T-helper 22 cell (primary cell): ENCODE measurements at regions not wholly inside any gene's neighbourhood (a gene's known extent, or its start where the extent isn't known, plus 50 kb on each side); places are given as distances from the start of the nearest gene placed in this dataset.
"Not testable (repeated sequence)": the region's sequence is repeated elsewhere in the genome, so short reads cannot be mapped to it uniquely, and the experiment has no call there.

ENCODE experiments used
- DNase-seq: peaks from one replicate; pipeline ENCODE4 v3.0.0-alpha.2; 2020; ENCODE audit warnings: low read depth

DNA sequence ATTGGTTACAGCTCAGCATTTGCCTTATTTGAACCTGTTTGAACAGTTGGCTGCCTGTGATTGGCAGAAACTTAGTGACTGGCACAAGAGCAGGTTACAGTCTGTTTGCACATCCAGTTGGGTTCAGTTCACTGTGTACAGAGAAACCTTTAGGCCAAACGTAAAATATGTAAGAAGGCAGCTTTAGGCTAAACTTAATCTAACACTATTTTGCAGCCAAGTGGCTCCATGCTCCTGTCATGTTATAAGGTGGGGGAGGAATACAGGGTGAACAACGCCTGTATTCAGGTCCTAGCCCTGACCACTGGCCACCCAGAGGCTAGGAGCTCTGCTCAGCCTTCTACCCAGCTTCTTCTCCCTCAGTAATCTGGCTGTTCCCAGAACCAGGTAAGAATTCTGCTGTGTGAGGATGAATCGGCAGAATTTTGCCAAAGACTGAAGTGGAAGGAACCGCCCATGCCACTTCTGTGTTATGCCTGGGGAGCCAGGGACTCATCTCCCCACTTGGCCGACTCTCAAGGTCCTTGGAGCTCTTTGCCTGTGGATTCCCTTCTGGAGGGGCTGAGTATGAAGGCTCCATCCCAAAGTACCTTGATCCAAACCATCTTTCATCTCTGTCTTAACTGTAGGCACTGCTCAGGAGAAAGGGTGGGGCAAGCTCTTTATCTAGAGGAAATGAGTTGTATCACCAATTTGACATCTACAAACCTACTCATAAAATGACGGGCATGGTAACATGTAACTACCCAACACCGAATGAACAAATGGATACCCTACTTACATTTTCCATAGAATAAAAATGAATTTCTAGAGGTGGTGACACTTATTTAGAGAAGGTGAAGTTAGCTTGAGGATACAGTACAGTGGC, 164.4 kb upstream of the NAMPT start:
- no peak for DNase-seq

DNA sequence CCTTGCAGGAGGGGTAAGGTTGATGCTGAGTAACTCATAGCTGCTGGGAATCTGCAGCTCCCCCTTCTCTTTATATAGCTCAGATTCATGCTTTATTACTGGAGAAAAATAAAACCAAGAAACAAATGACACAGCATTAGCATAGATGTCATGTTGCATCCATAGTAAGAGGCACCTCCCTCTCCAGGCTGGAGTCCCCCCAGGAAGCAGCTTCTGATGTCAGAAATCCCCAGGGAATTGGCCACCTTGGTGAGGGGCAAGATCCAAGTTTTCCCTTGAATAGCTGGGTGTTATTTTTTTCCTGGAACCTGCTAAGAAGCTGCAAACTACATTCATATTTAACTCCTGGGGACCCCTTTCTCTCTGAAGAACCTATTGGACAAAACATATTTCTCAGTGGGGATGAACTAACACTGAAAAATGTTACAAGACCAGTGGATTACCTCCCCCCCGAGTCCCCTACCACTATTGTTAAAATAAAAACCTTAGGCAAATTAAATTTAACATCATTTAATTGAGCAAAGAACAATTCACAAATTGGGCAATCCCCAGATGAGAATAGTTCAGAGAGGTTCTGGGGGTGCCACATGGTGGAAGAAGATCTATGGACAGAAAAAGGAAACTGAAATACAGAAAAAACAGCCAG, 163.7 kb upstream of the NAMPT start:
- DNase-seq, result no peak

DNA sequence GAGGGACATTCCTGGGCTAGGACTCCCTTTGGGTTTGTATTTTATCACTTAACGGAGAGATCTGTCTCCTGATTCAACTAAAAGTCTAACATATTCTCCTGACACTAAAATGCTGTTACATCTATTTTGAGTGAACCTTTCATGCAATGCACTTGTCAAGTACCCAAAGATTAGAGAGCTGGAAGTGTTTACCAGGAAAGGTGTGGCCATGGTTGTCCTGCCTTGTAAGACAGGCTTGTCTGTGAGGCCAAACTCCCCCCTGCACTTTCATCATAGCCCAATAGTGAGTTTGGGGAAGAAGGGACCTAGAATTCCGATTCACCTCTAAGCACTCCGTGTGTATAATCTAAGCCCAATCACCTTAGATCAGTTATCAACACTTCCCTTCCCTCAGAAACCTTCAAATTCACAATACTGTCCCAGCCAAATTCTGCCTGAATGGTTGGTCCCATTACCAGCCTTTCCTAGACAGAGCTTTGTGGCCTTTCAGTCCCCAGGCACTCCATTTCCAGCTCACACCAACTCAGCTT, 162.6 kb upstream of the NAMPT start:
- no peak for DNase-seq

- not testable (repeated sequence) for DNase-seq
Observed at GRCh38 chr7:106445366-106445765, 160.6 kb upstream of the NAMPT start.

DNA sequence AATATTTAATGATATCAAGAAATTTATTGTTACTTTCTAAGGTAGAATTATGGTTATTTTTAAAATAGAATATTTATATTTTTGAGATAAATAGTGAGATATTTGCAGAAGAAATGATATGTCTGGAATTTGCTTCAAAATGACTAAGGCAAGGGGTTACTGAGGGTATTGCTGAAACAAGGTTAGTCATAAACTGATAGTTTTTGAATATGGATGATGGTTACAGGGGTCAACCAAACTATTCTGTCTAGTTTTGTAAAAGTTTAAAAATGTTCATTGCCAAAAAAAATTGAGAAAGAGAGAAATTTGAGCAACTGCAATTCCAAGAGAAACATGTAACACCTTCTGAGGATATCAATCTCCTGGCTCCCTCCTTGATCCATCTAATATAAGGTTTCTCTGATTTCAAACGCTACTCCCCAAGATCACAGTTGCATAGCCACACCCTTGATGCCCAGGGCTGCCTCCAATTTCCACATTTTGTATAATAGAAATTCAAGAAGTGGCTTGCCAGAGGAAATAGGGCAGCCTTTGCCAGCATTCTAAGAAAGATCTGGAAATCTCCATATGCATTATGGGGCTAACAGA, 159.4 kb upstream of the NAMPT start:
- DNase-seq, result no peak

- no peak for DNase-seq
Observed at GRCh38 chr7:106443156-106443555, 158.4 kb upstream of the NAMPT start.

DNA sequence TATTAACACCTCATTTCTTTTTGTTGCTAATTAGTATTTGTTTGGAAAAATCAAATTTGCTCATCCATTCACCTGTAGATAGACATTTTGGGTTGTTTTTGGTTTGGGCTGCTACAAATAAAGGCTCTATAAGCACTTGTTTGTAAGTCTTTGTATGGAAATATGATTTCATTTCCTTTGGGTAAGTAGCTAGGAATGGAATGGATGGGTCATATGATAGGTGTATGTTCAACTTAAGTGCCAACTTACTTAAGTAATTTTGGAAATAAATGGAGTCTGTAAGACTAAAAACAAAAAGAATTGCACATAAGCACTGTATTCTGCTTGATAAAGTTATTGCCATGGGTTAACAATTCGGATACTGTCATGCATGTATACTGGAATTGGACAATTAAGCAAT, 157.7 kb upstream of the NAMPT start:
- no peak for DNase-seq

GRCh38 chr7:106441343-106441742, 156.6 kb upstream of the NAMPT start:
- DNase-seq, result not testable (repeated sequence)

GRCh38 chr7:106436933-106437332, 152.2 kb upstream of the NAMPT start:
- not testable (repeated sequence) for DNase-seq

DNA sequence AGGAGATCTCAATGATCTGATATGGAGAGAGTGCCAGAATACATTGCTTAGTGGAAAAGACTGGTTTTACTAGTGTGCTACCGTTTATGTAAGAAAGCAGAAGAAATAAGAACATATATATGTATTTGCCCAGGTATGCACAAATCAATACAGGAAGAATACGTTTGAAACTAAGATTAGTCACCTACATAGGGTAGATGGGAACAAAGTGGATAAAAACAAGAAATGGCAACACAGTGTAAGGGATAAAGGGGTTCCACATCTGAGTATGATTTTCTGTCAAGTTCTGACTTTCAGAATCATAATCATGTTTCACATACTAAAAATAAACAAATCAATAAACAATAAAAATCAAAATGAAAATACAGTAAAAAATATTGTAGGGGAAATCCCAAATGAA, 148.6 kb upstream of the NAMPT start:
- no peak for DNase-seq

- DNase-seq, result no peak
Observed at GRCh38 chr7:106430535-106431455, 146.0 kb upstream of the NAMPT start.

DNA sequence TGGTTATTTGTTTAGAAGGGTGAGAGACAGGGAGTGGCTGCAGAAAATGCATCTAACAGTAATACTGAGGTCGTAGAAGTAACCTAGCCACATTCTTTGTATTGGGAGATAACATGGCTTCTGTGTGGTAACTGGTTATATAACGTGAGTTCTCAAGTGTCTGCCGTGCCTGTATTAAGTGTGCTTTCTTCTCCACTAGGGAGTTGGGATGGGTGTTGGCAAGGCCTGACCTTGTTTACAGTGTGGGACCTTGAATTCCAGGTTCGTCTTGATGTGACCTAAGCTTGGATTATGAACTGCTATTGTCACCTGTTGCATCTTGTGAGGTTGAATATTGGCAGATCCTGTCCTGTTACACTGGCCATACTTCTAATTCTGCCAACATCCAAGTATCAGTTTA, 145.3 kb upstream of the NAMPT start:
- DNase-seq, result no peak

DNA sequence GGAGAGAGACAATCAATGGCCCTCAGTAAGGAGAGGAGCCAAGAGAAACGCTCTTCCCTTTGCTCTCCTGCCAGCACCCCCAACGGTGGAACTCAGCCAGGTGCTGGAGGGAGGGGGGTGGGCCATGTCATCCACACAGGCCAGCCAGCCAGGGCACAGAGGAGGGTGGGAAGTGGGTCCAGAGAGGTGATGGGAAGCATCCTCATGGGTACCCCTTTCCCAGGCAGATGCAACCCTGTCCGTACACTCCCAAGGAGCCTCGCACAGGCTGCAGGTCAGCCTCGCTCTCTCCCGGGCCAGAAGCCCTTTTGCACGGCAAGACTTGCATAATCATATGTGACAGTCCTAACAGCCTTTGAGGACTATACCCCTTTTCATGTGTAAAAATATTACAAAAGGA, 142.0 kb upstream of the NAMPT start:
- no peak for DNase-seq

DNA sequence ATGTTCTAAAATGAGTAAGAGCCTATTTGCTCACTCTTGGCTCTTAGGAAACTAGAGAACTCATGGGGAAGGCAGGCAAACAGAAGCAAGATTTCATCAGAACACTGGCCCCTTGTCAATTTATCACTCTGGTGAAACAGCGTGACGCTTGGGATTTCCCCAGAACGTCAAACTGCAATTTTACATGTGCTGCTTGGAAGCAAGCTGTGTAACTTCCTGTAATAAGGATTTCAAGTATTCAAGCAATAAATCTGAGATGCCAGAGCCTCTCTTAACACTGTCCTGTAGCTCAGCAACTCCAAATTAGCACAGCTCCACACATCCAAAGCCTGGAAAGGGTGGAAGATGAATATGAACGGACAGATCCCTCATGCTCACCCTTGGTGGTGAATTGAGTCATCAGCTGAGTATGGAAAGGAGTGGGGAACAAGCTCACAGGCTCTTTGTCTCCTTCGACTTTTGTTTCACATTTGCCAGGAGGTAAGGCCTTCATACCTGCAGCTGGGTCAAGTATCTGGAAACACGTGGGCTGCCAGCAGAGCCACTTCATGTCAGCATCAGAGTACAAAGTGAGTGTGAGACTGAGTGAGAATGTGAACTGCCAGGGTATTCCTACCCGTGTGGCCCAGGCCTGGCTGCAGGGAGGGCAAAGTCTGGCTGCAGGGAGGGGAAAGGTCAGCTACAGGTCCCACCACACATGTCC, 140.4 kb upstream of the NAMPT start:
- DNase-seq, result no peak

GRCh38 chr7:106424476-106425016, 139.8 kb upstream of the NAMPT start:
- no peak for DNase-seq

DNA sequence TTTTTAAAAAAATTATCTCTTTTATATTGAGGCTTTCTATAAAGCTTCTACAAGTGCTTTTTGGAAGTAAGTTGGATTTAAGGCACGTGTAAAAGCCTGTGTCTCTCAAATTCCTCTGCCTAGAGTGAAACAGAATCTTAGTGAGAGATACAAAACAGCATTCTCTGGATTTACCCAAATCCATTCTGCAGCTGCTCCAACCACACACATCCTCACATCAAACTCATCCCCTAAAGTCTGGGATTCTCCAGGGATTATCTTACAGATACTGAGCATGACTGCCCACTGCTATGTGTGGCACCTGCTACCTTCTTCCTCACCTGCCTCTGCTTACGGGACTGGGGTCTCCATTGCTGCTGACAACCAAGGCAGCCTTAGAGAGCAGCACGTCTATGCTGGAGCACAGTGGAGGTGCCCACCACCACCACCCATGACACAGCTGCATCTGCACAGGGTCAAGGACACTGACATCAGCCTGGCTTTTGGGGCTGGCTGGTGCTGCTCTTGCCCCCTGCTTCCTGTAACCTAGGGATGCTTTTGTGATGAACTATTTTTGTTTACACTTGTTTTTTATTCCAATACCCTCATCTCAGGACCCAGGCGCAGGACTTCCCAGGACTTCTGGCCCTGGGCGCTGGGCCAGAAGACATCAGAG, 139.2 kb upstream of the NAMPT start:
- DNase-seq, result no peak

DNA sequence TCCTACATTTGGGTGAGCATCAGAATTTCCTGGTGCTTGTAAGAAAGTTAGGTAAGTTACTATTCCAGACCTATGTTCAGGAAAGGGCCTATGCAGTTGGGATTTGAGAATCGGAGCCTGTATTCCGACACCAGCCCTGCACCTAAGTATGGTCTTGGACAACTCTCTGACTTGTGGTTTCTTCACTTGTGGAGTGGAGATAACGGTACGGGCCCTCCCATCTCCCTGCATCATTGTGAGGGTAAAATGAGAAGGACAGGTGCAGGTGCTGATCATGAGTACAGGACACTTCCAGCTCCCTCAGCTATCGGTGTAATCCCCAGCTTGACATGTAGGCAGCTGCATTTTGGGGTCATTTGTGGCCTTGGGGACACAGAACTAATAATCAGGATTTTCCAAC, 138.3 kb upstream of the NAMPT start:
- DNase-seq, result no peak

DNA sequence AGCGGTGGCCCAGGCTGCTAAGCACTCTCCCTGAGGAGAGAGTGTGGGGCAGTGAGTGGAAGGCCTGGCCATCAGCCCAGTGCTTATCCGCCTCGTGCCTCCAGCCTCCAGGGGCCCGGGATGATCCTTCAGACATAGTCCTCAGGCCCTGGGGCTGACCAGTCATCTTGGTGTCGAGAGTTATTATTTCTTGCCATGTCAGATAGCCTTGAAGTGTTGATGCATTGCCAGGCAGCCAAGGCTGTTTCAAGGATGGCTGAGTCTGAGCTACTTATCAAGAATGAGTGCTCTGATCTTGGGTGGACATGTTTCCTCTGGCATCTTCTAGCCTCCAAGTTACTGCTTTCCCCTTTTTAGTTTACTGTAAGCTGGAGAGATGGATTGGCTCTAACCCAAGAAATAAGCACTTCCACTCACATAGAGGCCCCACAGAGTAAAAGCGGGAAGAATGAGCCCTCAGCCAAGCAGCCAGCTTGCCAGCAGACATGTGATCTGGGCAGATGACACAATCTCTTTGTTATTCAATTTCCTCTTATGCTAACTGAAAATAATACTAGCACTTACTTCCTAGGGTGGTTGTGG, 136.5 kb upstream of the NAMPT start:
- no peak for DNase-seq

- DNase-seq, result no peak
Observed at GRCh38 chr7:106420736-106421135, 136.0 kb upstream of the NAMPT start.

GRCh38 chr7:106420210-106420609, 135.4 kb upstream of the NAMPT start:
- no peak for DNase-seq
